Ectodermal cell (in vitro differentiated cells): ENCODE measurements at regions not wholly inside any gene's neighbourhood (a gene's known extent, or its start where the extent isn't known, plus 50 kb on each side); places are given as distances from the start of the nearest gene placed in this dataset.

Experiments used
- H3K27ac ChIP-seq: 2 replicates; pipeline ENCODE4 v1.7.0; 2013; ENCODE audit warnings: mild to moderate bottlenecking, low read depth, low read length; ENCODE audit not compliant: insufficient read depth, poor library complexity, severe bottlenecking
- H3K27me3 ChIP-seq: 2 replicates; pipeline ENCODE4 v1.7.0; 2013; ENCODE audit warnings: mild to moderate bottlenecking, low read length; ENCODE audit not compliant: insufficient read depth, control insufficient read depth, poor library complexity, severe bottlenecking
- H3K36me3 ChIP-seq: one replicate; pipeline ENCODE4 v1.7.0; 2013; ENCODE audit warnings: low read length; ENCODE audit not compliant: control insufficient read depth, insufficient read depth
- H3K4me1 ChIP-seq: one replicate; pipeline ENCODE4 v1.7.0; 2013; ENCODE audit warnings: low read length; ENCODE audit not compliant: control insufficient read depth, insufficient read depth
- H3K4me3 ChIP-seq: 2 replicates; pipeline ENCODE4 v1.7.0; 2013; ENCODE audit warnings: low read depth, low read length, control low read depth; ENCODE audit not compliant: insufficient read depth
- H3K9me3 ChIP-seq: 2 replicates; pipeline ENCODE4 v1.7.0; 2013; ENCODE audit warnings: mild to moderate bottlenecking, low read length, moderate library complexity; ENCODE audit not compliant: control insufficient read depth
- WGBS, 2 experiments: methylation state at CpG; one replicate each; pipeline ENCODE4 v1.1.7; 2013; ENCODE audit warnings: missing lambda C conversion rate in 2 of 2; 5-methylcytosine and 5-hydroxymethylcytosine counted together

- H3K27ac ChIP-seq, result no peak overlapping the region
- 89% methylated on average over 1 of the region's 1 CpG for WGBS, 2 experiments
- H3K9me3 ChIP-seq, result no peaks in the 10 kb centered on the region
- no peaks in the 10 kb centered on the region for H3K4me1 ChIP-seq
- H3K27me3 ChIP-seq, result no peaks in the 10 kb centered on the region
- H3K36me3 ChIP-seq, result no peaks in the 10 kb centered on the region
- no peak overlapping the region for H3K4me3 ChIP-seq
Measured at GRCh38 chr14:27938392-27938791, 828.2 kb upstream of the FOXG1 start.

- Histone ChIP-seq H3K4me1 (no peaks in the 10 kb centered on the region), H3K36me3 (no peaks in the 10 kb centered on the region)
- 93 to 95% methylated on average over 4 of the region's 4 CpGs for WGBS, 2 experiments
Measured at GRCh38 chr14:27945512-27945911, 821.1 kb upstream of the FOXG1 start.

GRCh38 chr14:27958757-27959156 is 807.8 kb upstream of the FOXG1 start:
- H3K27me3 ChIP-seq, result no peaks in the 10 kb centered on the region
- H3K9me3 ChIP-seq, result no peaks in the 10 kb centered on the region
- 91 to 96% methylated on average over 2 of the region's 2 CpGs for WGBS, 2 experiments
- no peak overlapping the region for H3K27ac ChIP-seq
- H3K36me3 ChIP-seq, result no peaks in the 10 kb centered on the region
- no peaks in the 10 kb centered on the region for H3K4me1 ChIP-seq
- H3K4me3 ChIP-seq, result no peak overlapping the region

More at GRCh38 chr14:27945512-27945911, 821.1 kb upstream of the FOXG1 start:
- H3K4me3 ChIP-seq, result no peak overlapping the region
- no peaks in the 10 kb centered on the region for H3K9me3 ChIP-seq
- no peak overlapping the region for H3K27ac ChIP-seq
- no peaks in the 10 kb centered on the region for H3K27me3 ChIP-seq

DNA sequence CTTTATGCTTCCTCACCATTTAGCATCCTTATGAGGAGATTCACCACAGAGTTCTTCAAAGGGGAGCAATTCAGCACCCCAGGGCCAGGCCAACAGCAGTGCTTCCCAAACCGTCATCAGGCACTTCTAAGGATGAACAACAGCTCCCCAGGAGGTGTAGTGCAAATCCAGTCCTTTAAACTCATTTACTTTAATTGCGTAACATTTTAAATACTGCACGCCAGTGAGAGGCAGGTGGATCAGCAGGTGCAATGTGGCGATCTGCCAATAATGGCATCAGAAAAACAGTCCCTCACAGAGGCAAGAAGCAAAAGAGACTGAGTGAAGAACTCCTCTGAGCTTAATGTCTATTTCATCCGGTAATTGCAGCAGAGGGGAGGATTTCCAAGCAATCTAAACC is 770.9 kb upstream of the FOXG1 start:
- no peak overlapping the region for H3K4me3 ChIP-seq
- H3K9me3 ChIP-seq, result no peaks in the 10 kb centered on the region

DNA sequence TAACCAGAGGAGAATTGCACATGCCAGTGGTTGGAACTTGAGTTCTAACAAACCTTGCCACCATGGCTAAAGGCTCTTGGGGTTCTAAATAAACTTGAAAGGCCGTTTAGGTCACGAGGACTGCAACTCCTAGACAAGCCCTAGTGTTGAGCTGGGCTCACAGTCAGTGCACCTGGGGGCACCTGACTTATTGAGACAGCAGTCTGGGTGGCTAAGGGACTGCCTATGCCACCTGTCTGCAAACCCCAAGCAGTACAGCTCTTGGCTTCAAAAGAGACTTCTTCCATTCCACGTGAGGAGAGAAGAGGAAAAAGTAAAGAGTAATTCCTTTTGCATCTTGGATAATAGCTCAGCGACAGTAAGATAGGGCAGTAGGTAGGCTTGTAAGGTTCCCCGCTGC is 765.6 kb upstream of the FOXG1 start:
- 91 to 93% methylated on average over 5 of the region's 5 CpGs for WGBS, 2 experiments
- Histone ChIP-seq H3K27me3 (no peaks in the 10 kb centered on the region), H3K4me1 (no peaks in the 10 kb centered on the region), H3K36me3 (no peaks in the 10 kb centered on the region), H3K9me3 (no peaks in the 10 kb centered on the region), H3K4me3 (no peak overlapping the region), H3K27ac (no peak overlapping the region)

More for the DNA sequence above, 770.9 kb upstream of the FOXG1 start:
- no peak overlapping the region for H3K27ac ChIP-seq
- H3K27me3 ChIP-seq, result no peaks in the 10 kb centered on the region
- 62 to 67% methylated on average over 5 of the region's 5 CpGs for WGBS, 2 experiments
- peaks cover 3% of the 10 kb centered on the region for H3K4me1 ChIP-seq
- H3K36me3 ChIP-seq, result no peaks in the 10 kb centered on the region

- H3K27ac ChIP-seq, result no peak overlapping the region
- WGBS, 2 experiments, result 70 to 71% methylated on average over 6 of the region's 6 CpGs
Measured at GRCh38 chr14:28012629-28013415, 753.8 kb upstream of the FOXG1 start.

DNA sequence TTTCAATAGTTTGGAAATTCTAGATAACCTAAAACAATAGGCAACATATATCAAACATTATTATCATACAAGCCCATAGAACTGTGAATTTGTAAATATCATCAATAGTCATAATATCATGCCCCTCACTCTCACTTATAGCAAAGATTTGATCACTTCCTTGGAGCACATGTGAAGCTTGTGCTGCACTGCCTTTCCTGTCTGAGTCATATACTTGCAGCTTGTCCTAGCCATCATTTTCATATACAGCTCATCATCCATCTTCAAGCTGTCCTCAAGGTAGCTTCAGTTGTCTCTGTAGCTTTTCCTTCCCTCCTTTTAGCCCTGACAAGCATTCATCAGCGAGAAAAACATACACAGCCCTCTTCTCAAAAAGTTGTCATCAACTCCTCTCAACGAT is 746.5 kb upstream of the FOXG1 start:
- WGBS, 2 experiments, result 94 to 95% methylated on average over 2 of the region's 2 CpGs
- Histone ChIP-seq H3K27me3 (no peaks in the 10 kb centered on the region), H3K36me3 (no peaks in the 10 kb centered on the region), H3K9me3 (no peaks in the 10 kb centered on the region), H3K4me3 (no peak overlapping the region), H3K27ac (no peak overlapping the region), H3K4me1 (no peaks in the 10 kb centered on the region)

More at GRCh38 chr14:28012629-28013415, 753.8 kb upstream of the FOXG1 start:
- Histone ChIP-seq H3K4me1 (no peaks in the 10 kb centered on the region), H3K36me3 (no peaks in the 10 kb centered on the region), H3K9me3 (no peaks in the 10 kb centered on the region), H3K27me3 (no peaks in the 10 kb centered on the region), H3K4me3 (no peak overlapping the region)

GRCh38 chr14:28023853-28024252 is 742.7 kb upstream of the FOXG1 start:
- no peaks in the 10 kb centered on the region for H3K9me3 ChIP-seq
- no peaks in the 10 kb centered on the region for H3K4me1 ChIP-seq
- H3K4me3 ChIP-seq, result no peak overlapping the region
- WGBS, 2 experiments, result 87 to 100% methylated on average over 1 of the region's 1 CpG
- no peaks in the 10 kb centered on the region for H3K27me3 ChIP-seq
- H3K36me3 ChIP-seq, result no peaks in the 10 kb centered on the region
- no peak overlapping the region for H3K27ac ChIP-seq

DNA sequence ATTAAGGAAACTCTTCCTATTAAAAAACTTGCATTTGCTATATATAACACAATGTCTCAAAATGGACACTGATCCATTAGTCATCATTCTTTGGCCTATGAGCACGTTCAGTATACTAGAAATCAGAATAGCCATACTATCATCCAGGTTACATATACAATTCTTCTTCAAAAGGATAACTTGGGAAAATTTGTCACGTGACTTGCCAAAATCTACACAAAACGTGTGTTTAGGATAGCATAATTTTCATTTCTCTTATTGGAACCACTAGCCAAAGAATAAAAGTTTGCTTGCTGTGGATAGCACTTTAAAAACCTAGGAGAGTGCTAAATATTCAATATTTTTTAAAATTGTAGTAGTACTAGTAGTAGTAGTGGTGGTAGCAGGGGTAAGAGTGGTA is 714.3 kb upstream of the FOXG1 start:
- H3K36me3 ChIP-seq, result no peaks in the 10 kb centered on the region

DNA sequence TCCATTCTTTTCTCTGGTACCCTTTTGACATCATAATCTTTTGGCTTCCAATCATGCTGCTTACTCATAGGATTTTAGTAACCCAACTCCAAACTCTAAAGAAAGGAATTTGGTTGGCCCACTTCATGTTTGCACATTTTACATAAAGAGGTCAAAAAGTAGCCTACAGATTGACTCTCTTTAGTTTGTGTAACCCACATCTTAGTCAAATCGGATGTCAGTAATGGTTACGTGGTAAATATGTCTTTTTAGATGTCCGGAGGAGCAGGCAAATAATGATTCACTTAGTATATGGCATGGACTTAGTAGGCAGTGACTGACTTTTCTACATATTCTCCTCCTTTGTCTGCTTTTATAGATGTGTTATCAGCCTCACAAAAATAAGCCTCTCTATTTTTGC is 711.6 kb upstream of the FOXG1 start:
- Histone ChIP-seq H3K27me3 (no peaks in the 10 kb centered on the region), H3K4me1 (no peaks in the 10 kb centered on the region), H3K27ac (no peak overlapping the region), H3K4me3 (no peak overlapping the region), H3K36me3 (no peaks in the 10 kb centered on the region), H3K9me3 (no peaks in the 10 kb centered on the region)
- WGBS, 2 experiments, result 95 to 98% methylated on average over 3 of the region's 3 CpGs

More for the DNA sequence above, 714.3 kb upstream of the FOXG1 start:
- Histone ChIP-seq H3K9me3 (no peaks in the 10 kb centered on the region), H3K27me3 (no peaks in the 10 kb centered on the region), H3K4me3 (no peak overlapping the region), H3K27ac (no peak overlapping the region), H3K4me1 (no peaks in the 10 kb centered on the region)
- 95% methylated on average over 3 of the region's 3 CpGs for WGBS, 2 experiments
